Endodermal cell (in vitro differentiated cells): ENCODE measurements at regions not wholly inside any gene's neighbourhood (a gene's known extent, or its start where the extent isn't known, plus 50 kb on each side); places are given as distances from the start of the nearest gene placed in this dataset.

Experiments used
- DNase-seq: peaks from one replicate; pipeline ENCODE4 v3.0.0-alpha.2; 2017
- H3K27ac ChIP-seq: 2 replicates; pipeline ENCODE4 v1.5.1; 2013; ENCODE audit warnings: mild to moderate bottlenecking, low read depth, low read length, moderate library complexity
- H3K27me3 ChIP-seq: 2 replicates; pipeline ENCODE4 v1.6.1; 2013; ENCODE audit warnings: mild to moderate bottlenecking, low read length, moderate library complexity; ENCODE audit not compliant: insufficient read depth, control insufficient read depth, poor library complexity, severe bottlenecking
- H3K36me3 ChIP-seq: 2 replicates; pipeline ENCODE4 v1.7.0; 2013; ENCODE audit warnings: mild to moderate bottlenecking, low read length, moderate library complexity; ENCODE audit not compliant: control insufficient read depth, insufficient read depth
- H3K4me1 ChIP-seq: one replicate; pipeline ENCODE4 v1.7.0; 2013; ENCODE audit warnings: low read length; ENCODE audit not compliant: control insufficient read depth, insufficient read depth
- H3K4me3 ChIP-seq: 2 replicates; pipeline ENCODE4 v1.5.1; 2013; ENCODE audit warnings: mild to moderate bottlenecking, low read length, moderate library complexity
- H3K9ac ChIP-seq: 2 replicates; pipeline ENCODE4 v1.6.1; 2013; ENCODE audit warnings: mild to moderate bottlenecking, low read length, moderate library complexity; ENCODE audit not compliant: poor library complexity, severe bottlenecking; ENCODE audit errors: extremely low read depth
- H3K9me3 ChIP-seq: 2 replicates; pipeline ENCODE4 v1.6.1; 2013; ENCODE audit warnings: mild to moderate bottlenecking, low read length, moderate library complexity; ENCODE audit not compliant: control insufficient read depth
- H3K27ac Mint-ChIP-seq: 2 replicates; pipeline ENCODE4 v1.8.0; 2020; ENCODE audit warnings: mixed read lengths
- H3K27me3 Mint-ChIP-seq: 2 replicates; pipeline ENCODE4 v1.8.0; 2021; ENCODE audit warnings: mild to moderate bottlenecking, mixed read lengths; ENCODE audit not compliant: insufficient read depth
- H3K36me3 Mint-ChIP-seq: 2 replicates; pipeline ENCODE4 v1.8.0; 2020; ENCODE audit warnings: low read depth, mixed read lengths
- H3K4me1 Mint-ChIP-seq: 2 replicates; pipeline ENCODE4 v1.8.0; 2020; ENCODE audit warnings: mixed read lengths
- H3K4me3 Mint-ChIP-seq: 2 replicates; pipeline ENCODE4 v1.8.0; 2020; ENCODE audit warnings: mild to moderate bottlenecking, moderate library complexity, mixed read lengths
- H3K9me3 Mint-ChIP-seq: 2 replicates; pipeline ENCODE4 v1.8.0; 2020; ENCODE audit warnings: mild to moderate bottlenecking, mixed read lengths
- CTCF ChIP-seq: fragments of 200-600 bp; sonication (generic); conservative IDR thresholded peaks from 2 replicates; pipeline ENCODE4 v1.5.0; 2021; ENCODE audit warnings: antibody characterized with exemption, mild to moderate bottlenecking
- WGBS, 2 experiments: methylation state at CpG; one replicate each; pipeline versions ENCODE4 v1.1.5 to v1.1.7; 2013; ENCODE audit warnings: missing lambda C conversion rate in 2 of 2, mixed read lengths in 1 of 2; ENCODE audit not compliant: insufficient coverage in 1 of 2, insufficient read length in 1 of 2; 5-methylcytosine and 5-hydroxymethylcytosine counted together

GRCh38 chrX:44723426-44723825 is 120.4 kb upstream of the DUSP21 start:
- no peaks in the 10 kb centered on the region for H3K27me3 Mint-ChIP-seq
- no peak for TF ChIP-seq CTCF
- WGBS, 2 experiments, result 96 to 100% methylated on average over 3 to 5 of the region's 5 CpGs

GRCh38 chrX:44708470-44708869 is 135.4 kb upstream of the DUSP21 start:
- no peak overlapping the region for H3K4me3 Mint-ChIP-seq
- no peaks in the 10 kb centered on the region for H3K36me3 ChIP-seq
- H3K36me3 Mint-ChIP-seq, result no peaks in the 10 kb centered on the region
- no peak for TF ChIP-seq CTCF
- no peaks in the 10 kb centered on the region for H3K9me3 ChIP-seq
- no peaks in the 10 kb centered on the region for H3K4me1 ChIP-seq
- H3K27me3 Mint-ChIP-seq, result no peaks in the 10 kb centered on the region
- H3K4me3 ChIP-seq, result no peak overlapping the region
- no peaks in the 10 kb centered on the region for H3K27me3 ChIP-seq
- DNase-seq, result no peak
- H3K9ac ChIP-seq, result no peak overlapping the region
- no peak overlapping the region for H3K27ac Mint-ChIP-seq
- no peaks in the 10 kb centered on the region for H3K4me1 Mint-ChIP-seq
- no peak overlapping the region for H3K27ac ChIP-seq
- H3K9me3 Mint-ChIP-seq, result peaks cover 35% of the 10 kb centered on the region
- 90% methylated on average over 5 of the region's 5 CpGs; no CpG with 5 or more reads in 1 of the 2 experiments for WGBS, 2 experiments

More at GRCh38 chrX:44723426-44723825, 120.4 kb upstream of the DUSP21 start:
- H3K27ac Mint-ChIP-seq, result no peak overlapping the region
- no peak overlapping the region for H3K27ac ChIP-seq
- no peak for DNase-seq
- no peak overlapping the region for H3K4me3 ChIP-seq
- H3K36me3 ChIP-seq, result no peaks in the 10 kb centered on the region
- H3K4me3 Mint-ChIP-seq, result no peak overlapping the region
- peaks cover 56% of the 10 kb centered on the region for H3K9me3 Mint-ChIP-seq
- no peak overlapping the region for H3K9ac ChIP-seq
- no peaks in the 10 kb centered on the region for H3K4me1 ChIP-seq
- H3K36me3 Mint-ChIP-seq, result no peaks in the 10 kb centered on the region
- no peaks in the 10 kb centered on the region for H3K4me1 Mint-ChIP-seq
- H3K9me3 ChIP-seq, result no peaks in the 10 kb centered on the region
- H3K27me3 ChIP-seq, result no peaks in the 10 kb centered on the region

GRCh38 chrX:44705817-44706551 is 137.8 kb upstream of the DUSP21 start:
- Mint-ChIP-seq H3K27ac (no peak overlapping the region), H3K9me3 (peaks cover 28% of the 10 kb centered on the region)
- 83 to 94% methylated on average over 1 to 8 of the region's 8 CpGs for WGBS, 2 experiments

More at GRCh38 chrX:44705817-44706551, 137.8 kb upstream of the DUSP21 start:
- DNase-seq, result no peak
- no peak overlapping the region for H3K9ac ChIP-seq
- Mint-ChIP-seq H3K4me3 (no peak overlapping the region), H3K4me1 (no peaks in the 10 kb centered on the region), H3K27me3 (no peaks in the 10 kb centered on the region), H3K36me3 (no peaks in the 10 kb centered on the region)
- no peaks in the 10 kb centered on the region for H3K4me1 ChIP-seq
- no peak for TF ChIP-seq CTCF
- no peaks in the 10 kb centered on the region for H3K36me3 ChIP-seq
- H3K4me3 ChIP-seq, result no peak overlapping the region
- no peak overlapping the region for H3K27ac ChIP-seq
- no peaks in the 10 kb centered on the region for H3K27me3 ChIP-seq
- H3K9me3 ChIP-seq, result no peaks in the 10 kb centered on the region
